Sigmoid colon (tissue), 6 donors: ENCODE measurements at regions not wholly inside any gene's neighbourhood (a gene's known extent, or its start where the extent isn't known, plus 50 kb on each side); places are given as distances from the start of the nearest gene placed in this dataset.

Experiments used
- DNase-seq: peaks from one replicate; pipeline ENCODE4 v3.0.0-alpha.2; 2019
- H3K27ac ChIP-seq, 4 donors: fragments of 200-600 bp; sonication (generic); one replicate each; pipeline ENCODE4 v1.5.1; 2016 to 2019; ENCODE audit warnings: mild to moderate bottlenecking in 1 of 4
- H3K27me3 ChIP-seq, 3 donors: fragments of 200-600 bp; sonication (generic); one replicate each; pipeline ENCODE4 v1.5.1; 2019; ENCODE audit warnings: mild to moderate bottlenecking in 1 of 3
- H3K36me3 ChIP-seq, 4 donors: fragments of 200-600 bp; sonication (generic); one replicate each; pipeline ENCODE4 v1.5.1; 2016 to 2019
- H3K4me1 ChIP-seq, 4 donors: fragments of 200-600 bp; sonication (generic); one replicate each; pipeline ENCODE4 v1.5.1; 2017 to 2019
- H3K4me3 ChIP-seq, 4 donors: fragments of 200-600 bp; sonication (generic); one replicate each; pipeline ENCODE4 v1.5.1; 2017 to 2019; ENCODE audit warnings: mild to moderate bottlenecking in 2 of 4, moderate library complexity in 1 of 4
- H3K9me3 ChIP-seq, 4 donors: fragments of 200-600 bp in 3 of 4; sonication (generic) in 3 of 4; one replicate each; pipeline versions ENCODE4 v1.5.1 to v1.6.1; 2013 to 2019
- EP300 ChIP-seq, 4 donors: sonication (generic); formaldehyde crosslinking; IDR thresholded peaks; one replicate each; pipeline ENCODE4 v1.6.1; 2017; ENCODE audit warnings: antibody characterized with exemption in 4 of 4
- POLR2A ChIP-seq, 2 donors: fragments of 450-650 bp; IDR thresholded peaks; one replicate each; pipeline ENCODE4 v1.6.1; 2016; ENCODE audit warnings: antibody characterized with exemption in 2 of 2, mild to moderate bottlenecking in 2 of 2, moderate library complexity in 2 of 2
- POLR2AphosphoS5 ChIP-seq, 4 donors: sonication (generic); formaldehyde crosslinking; IDR thresholded peaks; one replicate each; pipeline ENCODE4 v1.6.1; 2017; ENCODE audit warnings: antibody characterized with exemption in 4 of 4
- WGBS, 2 donors: extraction: QIAGEN DNeasy Blood & Tissue Kit; methylation state at CpG; one replicate each; pipeline ENCODE4 v1.1.7; 2013; 5-methylcytosine and 5-hydroxymethylcytosine counted together
- intact Hi-C: fragments of 100-400 bp; cut with DNase I; formaldehyde crosslinking; loops from one replicate; pipeline ENCODE4 v1.15.1; 2023
- TF ChIP-seq, protein P1 (sequence below), 4 experiments: fragments of 450-650 bp in 3 of 4; fragments of 200-600 bp in 1 of 4; IDR thresholded peaks; one replicate each; pipeline ENCODE4 v1.5.1; 2016 to 2019; ENCODE audit warnings: antibody characterized with exemption in 4 of 4, mild to moderate bottlenecking in 3 of 4, moderate library complexity in 2 of 4
- donor health status: healthy with polysubstance abuse.
- donor health status: healthy.

DNA sequence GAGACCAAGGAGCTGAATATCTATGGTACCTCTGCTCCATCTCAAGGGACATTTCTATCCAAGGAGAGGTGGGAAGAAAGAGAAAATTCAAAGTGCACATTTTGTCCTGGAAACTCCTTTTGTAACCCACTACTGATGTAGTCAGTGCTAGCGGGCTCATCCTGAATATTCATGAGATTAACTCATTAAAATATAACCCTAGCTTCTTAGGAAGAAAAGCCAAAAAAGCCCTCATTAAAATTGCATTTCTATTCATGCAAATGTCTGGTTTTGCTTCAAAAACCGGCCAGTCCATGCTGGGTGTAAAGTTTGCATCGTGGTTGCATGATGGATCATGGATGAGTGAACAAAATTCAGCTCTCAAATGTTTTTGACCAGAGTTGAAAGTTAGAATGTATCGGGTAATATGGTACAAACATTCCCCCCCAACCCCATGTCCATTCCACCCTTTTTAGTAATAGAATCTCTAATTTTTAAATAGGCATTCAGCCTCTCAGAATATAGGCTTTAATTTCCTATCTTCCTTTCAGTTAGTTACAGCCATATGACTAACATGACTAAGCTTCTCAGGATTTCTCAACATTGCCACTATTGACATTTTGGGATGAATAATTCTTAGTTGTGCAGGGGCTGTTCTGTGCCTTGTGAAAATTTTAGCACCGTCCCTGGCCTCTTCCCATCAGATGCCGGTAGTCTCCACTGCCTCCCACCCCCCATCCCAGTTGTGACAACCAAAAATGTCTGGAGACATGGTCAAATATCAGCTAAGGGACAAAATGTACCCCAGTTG lies 104.2 kb upstream of the RND3 start:
- Histone ChIP-seq H3K4me1 (peaks cover 0 to 14% (median 5%) of the 10 kb centered on the region in 4 donors), H3K27me3 (no peaks in the 10 kb centered on the region), H3K4me3 (no peak overlapping the region), H3K27ac (no peak overlapping the region), H3K9me3 (no peaks in the 10 kb centered on the region), H3K36me3 (no peaks in the 10 kb centered on the region)
- TF ChIP-seq, protein P1, sequence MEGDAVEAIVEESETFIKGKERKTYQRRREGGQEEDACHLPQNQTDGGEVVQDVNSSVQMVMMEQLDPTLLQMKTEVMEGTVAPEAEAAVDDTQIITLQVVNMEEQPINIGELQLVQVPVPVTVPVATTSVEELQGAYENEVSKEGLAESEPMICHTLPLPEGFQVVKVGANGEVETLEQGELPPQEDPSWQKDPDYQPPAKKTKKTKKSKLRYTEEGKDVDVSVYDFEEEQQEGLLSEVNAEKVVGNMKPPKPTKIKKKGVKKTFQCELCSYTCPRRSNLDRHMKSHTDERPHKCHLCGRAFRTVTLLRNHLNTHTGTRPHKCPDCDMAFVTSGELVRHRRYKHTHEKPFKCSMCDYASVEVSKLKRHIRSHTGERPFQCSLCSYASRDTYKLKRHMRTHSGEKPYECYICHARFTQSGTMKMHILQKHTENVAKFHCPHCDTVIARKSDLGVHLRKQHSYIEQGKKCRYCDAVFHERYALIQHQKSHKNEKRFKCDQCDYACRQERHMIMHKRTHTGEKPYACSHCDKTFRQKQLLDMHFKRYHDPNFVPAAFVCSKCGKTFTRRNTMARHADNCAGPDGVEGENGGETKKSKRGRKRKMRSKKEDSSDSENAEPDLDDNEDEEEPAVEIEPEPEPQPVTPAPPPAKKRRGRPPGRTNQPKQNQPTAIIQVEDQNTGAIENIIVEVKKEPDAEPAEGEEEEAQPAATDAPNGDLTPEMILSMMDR (IDR thresholded peaks at IDR 0.05), result no peak
- no peak for TF ChIP-seq EP300 (IDR thresholded peaks at IDR 0.05)
- no peak for TF ChIP-seq POLR2AphosphoS5 (IDR thresholded peaks at IDR 0.05)
- TF ChIP-seq POLR2A (IDR thresholded peaks at IDR 0.05), result no peak
- WGBS, 2 donors, result 88 to 90% methylated on average over 6 of the region's 6 CpGs
- DNase-seq, result no peak
- intact Hi-C loops, result no loop called here

DNA sequence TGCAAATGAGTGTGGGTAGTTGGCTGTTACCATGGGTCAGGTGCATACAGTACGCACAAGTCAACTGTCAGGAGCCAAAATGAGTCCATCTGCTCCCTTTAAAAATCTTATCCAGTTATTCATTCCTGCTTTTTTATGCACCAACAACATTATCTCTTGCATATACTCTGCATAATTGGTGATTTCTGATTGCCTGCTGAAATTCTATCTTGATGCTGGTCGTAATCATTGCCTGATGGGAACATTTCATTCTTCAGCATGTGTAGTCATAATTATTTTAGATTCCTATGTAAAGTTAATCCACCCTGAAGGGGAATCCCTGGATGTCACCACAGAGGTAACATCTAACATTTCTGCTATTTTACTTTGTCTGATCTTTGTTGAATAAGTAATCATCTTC lies 102.2 kb upstream of the RND3 start:
- Histone ChIP-seq H3K27ac (no peak overlapping the region), H3K36me3 (no peaks in the 10 kb centered on the region), H3K4me3 (no peak overlapping the region), H3K4me1 (peaks cover 0 to 18% (median 5%) of the 10 kb centered on the region in 4 donors), H3K9me3 (no peaks in the 10 kb centered on the region), H3K27me3 (no peaks in the 10 kb centered on the region)
- WGBS, 2 donors, result 61 to 89% methylated on average over 2 of the region's 2 CpGs
- DNase-seq, result no peak
- intact Hi-C loops, result no loop called here
- no peak for TF ChIP-seq POLR2AphosphoS5 (IDR thresholded peaks at IDR 0.05)
- TF ChIP-seq POLR2A (IDR thresholded peaks at IDR 0.05), result no peak
- TF ChIP-seq EP300 (IDR thresholded peaks at IDR 0.05), result no peak
- TF ChIP-seq, protein P1 (IDR thresholded peaks at IDR 0.05), result no peak

DNA sequence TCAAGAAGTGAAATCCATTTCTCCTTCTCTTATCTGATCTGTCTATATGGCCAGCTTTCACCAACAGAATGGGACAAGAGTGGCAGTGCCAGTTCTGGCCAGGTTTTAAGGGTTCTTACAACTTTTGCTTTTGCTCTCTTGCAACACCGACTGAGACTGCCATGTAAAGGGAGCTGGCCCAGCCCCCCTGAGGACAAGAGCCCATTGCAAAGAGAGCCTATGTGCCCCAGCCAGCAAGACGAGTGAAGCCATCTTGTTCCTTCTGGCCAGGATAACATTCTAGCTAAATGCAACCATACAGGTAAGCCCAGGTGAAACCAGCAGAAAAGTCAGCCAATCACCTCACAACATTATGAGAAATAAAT lies 101.0 kb upstream of the RND3 start:
- Histone ChIP-seq H3K36me3 (no peaks in the 10 kb centered on the region), H3K9me3 (no peaks in the 10 kb centered on the region), H3K27me3 (no peaks in the 10 kb centered on the region), H3K4me1 (peaks cover 0 to 18% (median 5%) of the 10 kb centered on the region in 4 donors), H3K27ac (peak overlapping the region in 1 of 4 donors; percentile 25), H3K4me3 (no peak overlapping the region)
- 87 to 95% methylated on average over 2 of the region's 2 CpGs for WGBS, 2 donors
- intact Hi-C loops, result no loop called here
- TF ChIP-seq POLR2AphosphoS5 (IDR thresholded peaks at IDR 0.05) (no peak), POLR2A (IDR thresholded peaks at IDR 0.05) (no peak), EP300 (IDR thresholded peaks at IDR 0.05) (no peak)
- TF ChIP-seq, protein P1 (IDR thresholded peaks at IDR 0.05), result no peak
- DNase-seq, result no peak

DNA sequence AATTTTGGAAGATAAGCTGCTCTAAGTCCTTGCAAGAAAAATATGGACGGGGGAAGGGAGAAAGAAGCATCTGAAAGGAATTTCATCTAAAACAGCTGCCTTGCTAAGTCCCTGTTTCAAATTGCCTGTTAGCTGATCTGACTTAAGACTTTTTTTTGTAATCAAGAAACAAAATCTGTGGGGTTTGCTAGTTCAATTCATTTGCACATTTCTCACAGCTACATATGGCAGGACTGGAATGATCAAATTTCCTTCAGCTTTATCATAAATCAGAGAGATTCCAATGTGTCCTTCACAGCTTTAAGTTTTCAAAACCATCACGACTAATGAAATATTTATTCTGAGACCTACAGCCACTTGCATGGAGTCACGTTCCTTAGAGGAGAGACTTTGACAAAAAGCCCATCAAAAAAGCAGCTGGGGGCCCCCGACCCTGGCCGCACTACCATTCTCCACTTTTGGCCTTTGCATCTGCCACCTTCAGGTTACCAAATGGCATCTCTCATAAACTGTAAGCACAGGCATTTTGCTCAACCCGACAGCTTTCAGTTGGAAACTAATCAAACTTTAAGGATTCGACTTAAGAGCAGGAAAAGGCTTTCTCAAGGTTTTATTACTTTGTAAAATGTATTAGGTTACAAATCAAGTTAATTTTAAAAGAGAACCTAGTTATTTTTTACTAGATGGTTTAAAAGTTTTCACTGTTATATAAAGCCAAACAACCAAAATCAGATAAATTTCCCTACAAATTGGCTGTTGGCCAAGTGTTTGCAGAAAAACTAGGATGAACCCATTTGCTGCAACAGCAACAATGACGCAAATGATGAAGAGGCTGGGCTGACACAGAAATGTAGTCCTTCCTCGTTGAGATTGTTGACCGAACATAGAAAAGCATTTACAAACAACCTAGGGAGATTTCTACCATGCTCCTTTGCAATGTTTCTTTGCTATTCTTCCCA lies 100.4 kb upstream of the RND3 start:
- TF ChIP-seq POLR2AphosphoS5 (IDR thresholded peaks at IDR 0.05) (no peak), POLR2A (IDR thresholded peaks at IDR 0.05) (no peak), EP300 (IDR thresholded peaks at IDR 0.05) (no peak)
- TF ChIP-seq, protein P1 (IDR thresholded peaks at IDR 0.05), result no peak
- no peaks in the 10 kb centered on the region for H3K36me3 ChIP-seq
- peaks cover 0 to 18% (median 5%) of the 10 kb centered on the region in 4 donors for H3K4me1 ChIP-seq
- no peaks in the 10 kb centered on the region for H3K9me3 ChIP-seq
- no peak overlapping the region for H3K4me3 ChIP-seq
- H3K27me3 ChIP-seq, result no peaks in the 10 kb centered on the region
- DNase-seq, result no peak
- WGBS, 2 donors, result 56 to 73% methylated on average over 10 of the region's 10 CpGs
- intact Hi-C loops, result no loop called here
- peak overlapping the region in 1 of 4 donors; percentile 25 for H3K27ac ChIP-seq
